Body of pancreas (tissue), 4 donors: ENCODE measurements at regions not wholly inside any gene's neighbourhood (a gene's known extent, or its start where the extent isn't known, plus 50 kb on each side); places are given as distances from the start of the nearest gene placed in this dataset.

Source experiments
- ATAC-seq: fragments of 150-250 bp; one replicate; pipeline ENCODE4 v1.9.1; 2016
- DNase-seq, 4 donors: peaks; one replicate each; pipeline ENCODE4 v3.0.0-alpha.2; 2019
- H3K27ac ChIP-seq, 4 donors: fragments of 200-600 bp; sonication (generic); 1 replicate in 3 of 4; 2 replicates in 1 of 4; pipeline versions ENCODE4 v1.5.1 to v1.6.1; 2016 to 2019; ENCODE audit warnings: mild to moderate bottlenecking in 1 of 4, mixed read lengths in 1 of 4, moderate library complexity in 1 of 4
- H3K27me3 ChIP-seq, 2 donors: fragments of 200-600 bp; sonication (generic); one replicate each; pipeline ENCODE4 v1.6.0; 2016; ENCODE audit warnings: mild to moderate bottlenecking in 1 of 2
- H3K36me3 ChIP-seq, 2 donors: fragments of 200-600 bp; sonication (generic); replicated peaks in 1 of 2; 2 replicates each; pipeline ENCODE4 v1.5.1; 2016; ENCODE audit warnings: low read depth in 2 of 2; ENCODE audit not compliant: insufficient read depth in 1 of 2
- H3K4me1 ChIP-seq: fragments of 200-600 bp; sonication (generic); one replicate; pipeline ENCODE4 v1.6.0; 2016
- H3K4me3 ChIP-seq, 2 donors: fragments of 200-600 bp; sonication (generic); 1 replicate in 1 of 2; 2 replicates in 1 of 2; pipeline ENCODE4 v1.5.1; 2016 to 2019
- H3K9me3 ChIP-seq, 3 donors: fragments of 200-600 bp; sonication (generic); 1 replicate in 2 of 3; 2 replicates in 1 of 3; pipeline ENCODE4 v1.5.1; 2016
- POLR2A ChIP-seq, 3 donors: fragments of 450-650 bp; IDR thresholded peaks; one replicate each; pipeline ENCODE4 v1.6.1; 2016; ENCODE audit warnings: antibody characterized with exemption in 3 of 3, mild to moderate bottlenecking in 2 of 3
- WGBS, 2 donors: methylation state at CpG; one replicate each; pipeline ENCODE4 v1.1.5; 2017; 5-methylcytosine and 5-hydroxymethylcytosine counted together
- intact Hi-C: fragments of 100-400 bp; cut with DNase I; formaldehyde crosslinking; loops from one replicate; pipeline ENCODE4 v1.15.1; 2023
- TF ChIP-seq, protein P1 (sequence below), 7 experiments: fragments of 450-650 bp in 4 of 7; fragments of 200-600 bp in 3 of 7; sonication (generic) in 3 of 7; IDR thresholded peaks; one replicate each; pipeline ENCODE4 v1.5.1; 2016 to 2019; ENCODE audit warnings: antibody characterized with exemption in 7 of 7

DNA sequence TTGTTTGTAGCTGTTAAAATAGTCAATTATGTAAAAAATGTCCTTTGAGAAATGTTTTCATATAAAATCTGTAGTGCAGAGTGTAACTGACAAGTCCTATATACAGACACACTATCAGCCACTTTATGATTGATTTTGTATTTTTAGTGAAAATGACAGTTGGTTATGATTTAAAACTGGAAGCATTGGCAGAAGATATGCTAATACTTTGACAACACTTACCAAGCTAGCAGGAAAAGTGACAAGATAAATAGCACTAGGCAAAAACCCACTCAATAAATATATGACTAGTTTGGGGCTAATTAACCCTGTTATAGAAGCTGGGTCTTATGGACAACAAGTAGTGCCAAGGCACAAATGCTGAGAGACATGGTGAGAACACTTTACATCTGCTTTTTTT, 772.9 kb upstream of the NOVA1 start:
- DNase-seq (no peak), ATAC-seq (no peak)
- H3K36me3 ChIP-seq: no peaks in the 10 kb centered on the region
- H3K4me3 ChIP-seq: no peak overlapping the region
- no peaks in the 10 kb centered on the region for H3K9me3 ChIP-seq
- intact Hi-C loops: no loop called here
- no peak overlapping the region for H3K27ac ChIP-seq
- no peak for TF ChIP-seq POLR2A (IDR thresholded peaks at IDR 0.05)
- TF ChIP-seq, protein P1, sequence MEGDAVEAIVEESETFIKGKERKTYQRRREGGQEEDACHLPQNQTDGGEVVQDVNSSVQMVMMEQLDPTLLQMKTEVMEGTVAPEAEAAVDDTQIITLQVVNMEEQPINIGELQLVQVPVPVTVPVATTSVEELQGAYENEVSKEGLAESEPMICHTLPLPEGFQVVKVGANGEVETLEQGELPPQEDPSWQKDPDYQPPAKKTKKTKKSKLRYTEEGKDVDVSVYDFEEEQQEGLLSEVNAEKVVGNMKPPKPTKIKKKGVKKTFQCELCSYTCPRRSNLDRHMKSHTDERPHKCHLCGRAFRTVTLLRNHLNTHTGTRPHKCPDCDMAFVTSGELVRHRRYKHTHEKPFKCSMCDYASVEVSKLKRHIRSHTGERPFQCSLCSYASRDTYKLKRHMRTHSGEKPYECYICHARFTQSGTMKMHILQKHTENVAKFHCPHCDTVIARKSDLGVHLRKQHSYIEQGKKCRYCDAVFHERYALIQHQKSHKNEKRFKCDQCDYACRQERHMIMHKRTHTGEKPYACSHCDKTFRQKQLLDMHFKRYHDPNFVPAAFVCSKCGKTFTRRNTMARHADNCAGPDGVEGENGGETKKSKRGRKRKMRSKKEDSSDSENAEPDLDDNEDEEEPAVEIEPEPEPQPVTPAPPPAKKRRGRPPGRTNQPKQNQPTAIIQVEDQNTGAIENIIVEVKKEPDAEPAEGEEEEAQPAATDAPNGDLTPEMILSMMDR (IDR thresholded peaks at IDR 0.05): no peak
- no peaks in the 10 kb centered on the region for H3K27me3 ChIP-seq
- no peaks in the 10 kb centered on the region for H3K4me1 ChIP-seq

DNA sequence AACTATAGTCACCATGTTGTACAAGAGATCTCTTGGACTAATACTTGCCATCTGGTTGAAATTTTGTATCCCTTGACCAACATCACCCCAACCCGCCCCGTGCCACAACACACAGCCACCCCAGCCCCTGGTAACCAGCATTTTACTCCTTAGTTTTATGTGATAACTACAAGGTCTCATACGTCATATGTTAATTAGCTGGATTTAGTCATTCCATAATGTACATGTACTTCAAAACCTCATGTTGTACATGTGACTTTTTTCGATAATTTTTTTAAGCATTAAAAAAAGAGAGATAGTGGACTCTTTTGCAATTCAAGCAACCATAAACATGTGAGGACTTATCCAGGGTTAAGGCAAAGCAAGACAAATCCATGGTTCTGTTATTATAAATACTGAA, 773.4 kb upstream of the NOVA1 start:
- intact Hi-C loops: no loop called here

GRCh38 chr14:27371868-27372267, 774.0 kb upstream of the NOVA1 start:
- Histone ChIP-seq H3K4me3 (no peak overlapping the region), H3K4me1 (no peaks in the 10 kb centered on the region), H3K9me3 (no peaks in the 10 kb centered on the region), H3K27ac (no peak overlapping the region), H3K36me3 (no peaks in the 10 kb centered on the region), H3K27me3 (no peaks in the 10 kb centered on the region)
- TF ChIP-seq POLR2A (IDR thresholded peaks at IDR 0.05): no peak
- intact Hi-C loops: no loop called here
- WGBS, 2 donors: 51 to 68% methylated on average over 4 of the region's 4 CpGs
- DNase-seq (no peak), ATAC-seq (no peak)

More for the DNA sequence above, 773.4 kb upstream of the NOVA1 start:
- Histone ChIP-seq H3K4me3 (no peak overlapping the region), H3K4me1 (no peaks in the 10 kb centered on the region), H3K27me3 (no peaks in the 10 kb centered on the region), H3K9me3 (no peaks in the 10 kb centered on the region), H3K36me3 (no peaks in the 10 kb centered on the region), H3K27ac (no peak overlapping the region)
- no peak for DNase-seq
- TF ChIP-seq POLR2A (IDR thresholded peaks at IDR 0.05): no peak
- TF ChIP-seq, protein P1 (IDR thresholded peaks at IDR 0.05): no peak
- WGBS, 2 donors: 72 to 78% methylated on average over 4 of the region's 4 CpGs
- ATAC-seq: no peak

DNA sequence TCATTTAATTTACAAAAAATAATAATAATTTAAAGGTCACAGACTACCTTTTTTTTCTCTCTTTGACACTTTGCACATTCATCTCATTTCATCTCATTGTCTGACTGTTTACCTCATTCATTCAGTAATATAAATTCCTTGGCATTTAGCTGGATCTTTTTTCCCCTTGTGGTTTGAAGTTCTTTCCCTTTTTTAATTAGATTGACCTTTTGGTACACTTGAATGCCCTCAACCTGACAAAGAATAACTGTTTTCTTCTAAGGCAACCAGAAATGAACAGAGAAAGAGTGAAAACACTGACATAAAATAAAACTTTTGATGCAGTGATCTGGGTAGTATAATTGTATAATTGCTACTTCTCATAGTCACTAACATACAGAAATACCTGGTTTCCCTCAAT, 774.9 kb upstream of the NOVA1 start:
- intact Hi-C loops: no loop called here
- Histone ChIP-seq H3K27ac (no peak overlapping the region), H3K4me1 (no peaks in the 10 kb centered on the region), H3K4me3 (no peak overlapping the region), H3K36me3 (no peaks in the 10 kb centered on the region), H3K9me3 (no peaks in the 10 kb centered on the region), H3K27me3 (no peaks in the 10 kb centered on the region)
- DNase-seq: no peak
- TF ChIP-seq POLR2A (IDR thresholded peaks at IDR 0.05): no peak
- TF ChIP-seq, protein P1 (IDR thresholded peaks at IDR 0.05): no peak
- ATAC-seq: no peak

GRCh38 chr14:27384124-27384523, 786.3 kb upstream of the NOVA1 start:
- ATAC-seq (no peak), DNase-seq (no peak)
- Histone ChIP-seq H3K36me3 (no peaks in the 10 kb centered on the region), H3K9me3 (no peaks in the 10 kb centered on the region), H3K4me1 (no peaks in the 10 kb centered on the region), H3K27me3 (no peaks in the 10 kb centered on the region), H3K4me3 (no peak overlapping the region), H3K27ac (no peak overlapping the region)
- TF ChIP-seq, protein P1 (IDR thresholded peaks at IDR 0.05): no peak
- TF ChIP-seq POLR2A (IDR thresholded peaks at IDR 0.05): no peak
- intact Hi-C loops: no loop called here
- WGBS, 2 donors: 63 to 78% methylated on average over 9 of the region's 9 CpGs
